ENCODE measurements at regions not wholly inside any gene's neighbourhood (a gene's known extent, or its start where the extent isn't known, plus 50 kb on each side); places are given as distances from the start of the nearest gene placed in this dataset.

DNA sequence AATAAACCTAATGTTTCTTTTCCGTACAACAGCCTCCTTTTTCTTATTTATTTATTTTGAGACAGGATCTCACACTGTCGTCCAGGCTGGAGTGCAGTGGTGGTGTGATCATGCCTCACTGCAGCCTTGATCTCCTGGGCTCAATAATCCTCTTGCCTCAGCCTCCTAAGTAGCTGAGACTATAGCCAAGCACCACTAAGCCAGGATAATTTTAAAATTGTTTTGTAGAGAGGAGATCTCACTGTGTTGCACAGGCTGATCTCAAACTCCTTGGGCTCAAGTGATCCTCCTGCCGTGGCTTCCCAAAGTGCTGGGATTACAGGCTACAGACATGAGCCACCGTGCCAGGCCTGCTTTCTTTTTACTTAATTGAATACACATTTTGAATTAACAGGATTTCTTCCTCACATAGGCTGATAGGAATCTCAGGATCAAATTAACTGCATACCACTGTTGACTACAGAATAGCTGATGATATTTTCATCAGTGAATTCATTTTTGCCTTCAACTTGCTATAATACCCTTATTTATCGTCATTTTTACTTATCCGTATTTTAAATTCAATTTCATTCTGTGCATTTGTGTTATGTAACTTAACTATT lies 2010.5 kb downstream of the NCAM2 start:
- H3K4me3 ChIP-seq (ENCODE audit: low read depth, low read length): no peak overlapping the region
- TF ChIP-seq, protein P1, sequence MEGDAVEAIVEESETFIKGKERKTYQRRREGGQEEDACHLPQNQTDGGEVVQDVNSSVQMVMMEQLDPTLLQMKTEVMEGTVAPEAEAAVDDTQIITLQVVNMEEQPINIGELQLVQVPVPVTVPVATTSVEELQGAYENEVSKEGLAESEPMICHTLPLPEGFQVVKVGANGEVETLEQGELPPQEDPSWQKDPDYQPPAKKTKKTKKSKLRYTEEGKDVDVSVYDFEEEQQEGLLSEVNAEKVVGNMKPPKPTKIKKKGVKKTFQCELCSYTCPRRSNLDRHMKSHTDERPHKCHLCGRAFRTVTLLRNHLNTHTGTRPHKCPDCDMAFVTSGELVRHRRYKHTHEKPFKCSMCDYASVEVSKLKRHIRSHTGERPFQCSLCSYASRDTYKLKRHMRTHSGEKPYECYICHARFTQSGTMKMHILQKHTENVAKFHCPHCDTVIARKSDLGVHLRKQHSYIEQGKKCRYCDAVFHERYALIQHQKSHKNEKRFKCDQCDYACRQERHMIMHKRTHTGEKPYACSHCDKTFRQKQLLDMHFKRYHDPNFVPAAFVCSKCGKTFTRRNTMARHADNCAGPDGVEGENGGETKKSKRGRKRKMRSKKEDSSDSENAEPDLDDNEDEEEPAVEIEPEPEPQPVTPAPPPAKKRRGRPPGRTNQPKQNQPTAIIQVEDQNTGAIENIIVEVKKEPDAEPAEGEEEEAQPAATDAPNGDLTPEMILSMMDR (IDR thresholded peaks at IDR 0.05; ENCODE audit: low read depth, low read length): no peak

DNA sequence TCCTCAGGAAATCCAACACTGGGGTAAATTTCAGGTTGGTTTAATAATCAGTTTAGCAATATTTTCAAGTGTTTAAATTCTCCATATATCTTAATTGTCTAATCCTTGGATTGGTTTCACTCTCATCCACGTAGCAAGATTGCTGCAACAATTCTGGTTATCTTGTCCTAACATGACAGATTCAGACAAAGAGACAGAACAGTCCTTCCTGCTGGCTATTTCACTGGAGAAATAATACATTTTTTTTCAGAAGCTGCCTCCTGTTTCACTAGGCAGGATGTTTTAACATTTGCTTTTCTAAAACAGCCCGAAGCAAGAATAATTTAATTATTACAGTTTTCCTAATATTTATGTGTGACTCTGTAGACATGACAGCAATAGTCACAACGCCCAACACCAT lies 2011.2 kb downstream of the NCAM2 start:
- H3K4me3 ChIP-seq (ENCODE audit: low read depth, low read length): no peak overlapping the region
- TF ChIP-seq, protein P1 (IDR thresholded peaks at IDR 0.05; ENCODE audit: low read depth, low read length): no peak

DNA sequence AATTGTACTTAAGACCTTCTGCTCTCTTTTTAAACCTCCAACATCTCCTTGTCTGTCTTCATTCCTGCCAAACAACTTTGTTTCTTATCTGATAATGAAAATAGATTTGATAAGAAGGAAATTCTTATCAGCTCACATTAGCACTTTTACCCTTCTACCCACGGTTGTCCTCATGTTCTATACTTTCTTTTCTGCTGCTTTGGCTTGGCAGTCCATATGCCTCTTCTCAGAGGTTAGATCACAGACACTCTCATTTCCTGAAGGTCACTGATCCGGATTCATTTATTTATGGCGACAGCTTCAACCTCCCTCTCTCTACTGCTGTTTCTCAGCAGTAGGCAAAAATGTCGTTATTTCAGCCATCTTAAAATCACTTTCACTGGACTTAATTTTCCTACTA lies 2015.8 kb downstream of the NCAM2 start:
- TF ChIP-seq, protein P1 (IDR thresholded peaks at IDR 0.05; ENCODE audit: low read depth, low read length): no peak
- H3K4me3 ChIP-seq (ENCODE audit: low read depth, low read length): no peak overlapping the region

DNA sequence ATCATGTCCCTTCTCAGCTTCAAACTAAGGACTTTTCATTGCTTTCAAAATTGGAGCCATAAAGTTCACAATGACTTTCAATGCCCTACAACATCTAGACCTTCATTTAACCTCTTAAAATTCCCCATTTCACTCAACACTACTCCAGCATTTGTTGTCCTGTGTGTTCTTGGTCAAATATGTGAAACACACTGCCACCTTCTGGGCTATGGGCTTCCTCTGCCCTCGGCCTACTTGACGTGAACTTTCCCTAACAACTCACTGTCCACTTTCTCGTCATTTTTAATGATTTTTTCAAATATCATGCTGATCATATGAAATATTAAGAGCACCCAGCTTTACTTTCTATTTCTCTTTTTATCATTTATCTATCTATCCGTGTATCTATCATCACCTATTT lies 2018.4 kb downstream of the NCAM2 start:
- TF ChIP-seq, protein P1 (IDR thresholded peaks at IDR 0.05; ENCODE audit: low read depth, low read length): no peak
- H3K4me3 ChIP-seq (ENCODE audit: low read depth, low read length): no peak overlapping the region

DNA sequence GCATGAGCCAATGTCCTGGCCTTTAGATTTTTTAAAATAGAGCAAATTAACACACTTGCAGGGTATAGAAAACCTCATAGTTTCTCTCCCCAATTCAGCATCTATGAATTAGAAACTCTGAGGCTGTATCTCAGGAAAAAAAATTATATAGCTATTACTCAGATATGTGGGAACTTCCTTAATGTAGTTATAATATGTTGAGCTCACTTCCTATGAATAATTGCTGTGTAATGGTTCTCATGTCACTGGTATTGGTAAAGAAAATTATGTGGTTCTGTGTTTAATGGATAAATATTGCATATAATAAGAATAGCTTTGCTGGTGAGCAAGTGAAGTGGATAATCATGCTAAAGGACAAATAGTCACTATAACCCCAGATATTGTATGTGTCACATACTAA lies 2019.8 kb downstream of the NCAM2 start:
- TF ChIP-seq, protein P1 (IDR thresholded peaks at IDR 0.05; ENCODE audit: low read depth, low read length): no peak
- no peak overlapping the region for H3K4me3 ChIP-seq (ENCODE audit: low read depth, low read length)

DNA sequence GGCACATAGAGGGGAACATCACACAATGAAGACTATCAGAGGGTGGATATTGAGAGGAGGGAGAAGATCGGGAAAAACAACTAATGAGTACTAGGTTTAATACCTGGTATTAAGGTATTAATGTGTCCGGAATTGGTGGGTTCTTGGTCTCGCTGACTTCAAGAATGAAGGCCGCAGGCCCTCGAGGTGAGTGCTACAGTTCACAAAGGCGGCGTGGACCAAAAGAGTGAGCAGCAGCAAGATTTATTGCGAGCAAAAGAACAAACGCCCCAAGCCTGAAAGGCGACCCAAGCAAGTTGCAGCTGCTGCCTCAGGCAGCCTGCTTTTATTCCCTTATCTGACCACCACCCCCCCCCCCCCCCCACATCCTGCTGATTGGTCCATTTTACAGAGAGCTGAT lies 2022.8 kb downstream of the NCAM2 start:
- no peak overlapping the region for H3K4me3 ChIP-seq (ENCODE audit: low read depth, low read length)
- TF ChIP-seq, protein P1 (IDR thresholded peaks at IDR 0.05; ENCODE audit: low read depth, low read length): no peak

DNA sequence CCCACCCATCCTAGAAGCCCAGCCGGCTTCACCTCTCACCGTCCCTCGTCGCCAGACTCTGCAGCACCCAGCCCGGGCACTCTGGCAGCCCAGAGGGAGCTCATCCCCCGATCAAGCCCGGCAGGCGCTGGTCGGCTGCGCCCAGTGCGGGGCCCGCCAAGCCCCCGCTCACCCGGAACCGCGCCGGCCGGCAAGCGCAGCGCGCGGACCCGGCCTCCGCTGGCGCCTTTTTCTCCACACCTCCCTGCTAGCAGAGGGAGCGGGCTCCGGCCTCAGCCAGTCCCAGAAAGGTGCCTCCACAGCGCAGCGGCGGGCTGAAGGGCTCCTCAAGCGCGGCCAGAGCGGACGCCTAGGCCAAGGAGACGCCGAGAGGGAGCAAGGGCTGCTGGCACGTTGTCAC lies 2023.3 kb downstream of the NCAM2 start:
- TF ChIP-seq, protein P1 (IDR thresholded peaks at IDR 0.05; ENCODE audit: low read depth, low read length): no peak

More for the DNA sequence above, 2023.3 kb downstream of the NCAM2 start:
- no peak overlapping the region for H3K4me3 ChIP-seq (ENCODE audit: low read depth, low read length)

Measured in WI38 (cell line).